ENCODE measurements at regions not wholly inside any gene's neighbourhood (a gene's known extent, or its start where the extent isn't known, plus 50 kb on each side); places are given as distances from the start of the nearest gene placed in this dataset.
A peak's percentile ranks its signal among the peaks of the same experiment; 100 is the strongest.

DNA sequence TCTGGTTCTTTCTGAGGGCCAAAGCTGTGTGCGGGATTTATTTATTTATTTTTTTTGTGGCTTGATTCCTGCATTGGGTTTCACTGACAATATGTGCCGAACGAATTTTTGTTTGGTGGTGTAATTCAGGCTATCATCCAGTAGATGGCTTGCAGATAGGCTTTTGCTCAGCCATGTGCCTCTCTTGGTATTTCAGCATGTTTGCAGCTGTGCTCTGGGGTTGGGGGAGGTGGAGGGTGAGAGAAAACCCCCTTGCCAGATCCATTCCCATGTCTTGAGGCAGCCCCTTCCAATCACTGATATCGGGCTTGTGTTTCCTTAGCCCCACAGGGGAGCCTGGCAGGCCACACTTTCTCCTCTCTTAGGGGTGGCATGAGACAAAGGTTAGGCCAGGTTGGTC, 302.4 kb downstream of the PTGER3 start (continued):
- TF ChIP-seq, protein P1, sequence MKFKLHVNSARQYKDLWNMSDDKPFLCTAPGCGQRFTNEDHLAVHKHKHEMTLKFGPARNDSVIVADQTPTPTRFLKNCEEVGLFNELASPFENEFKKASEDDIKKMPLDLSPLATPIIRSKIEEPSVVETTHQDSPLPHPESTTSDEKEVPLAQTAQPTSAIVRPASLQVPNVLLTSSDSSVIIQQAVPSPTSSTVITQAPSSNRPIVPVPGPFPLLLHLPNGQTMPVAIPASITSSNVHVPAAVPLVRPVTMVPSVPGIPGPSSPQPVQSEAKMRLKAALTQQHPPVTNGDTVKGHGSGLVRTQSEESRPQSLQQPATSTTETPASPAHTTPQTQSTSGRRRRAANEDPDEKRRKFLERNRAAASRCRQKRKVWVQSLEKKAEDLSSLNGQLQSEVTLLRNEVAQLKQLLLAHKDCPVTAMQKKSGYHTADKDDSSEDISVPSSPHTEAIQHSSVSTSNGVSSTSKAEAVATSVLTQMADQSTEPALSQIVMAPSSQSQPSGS (IDR thresholded peaks at IDR 0.05; ENCODE audit: low read length): no peak
- TF ChIP-seq GABPA (IDR thresholded peaks at IDR 0.05; ENCODE audit: borderline replicate concordance, insufficient read depth, low read length) (no peak), TCF12 (IDR thresholded peaks at IDR 0.05; ENCODE audit: low read depth, low read length) (0 out of 2 replicates have a peak, but pooled peaks have one; percentile 55), CHD1 (IDR thresholded peaks at IDR 0.05; ENCODE audit: low read depth, low read length) (no peak), EGR1 (IDR thresholded peaks at IDR 0.05; ENCODE audit: borderline replicate concordance, low read depth, low read length) (no peak), TBP (IDR thresholded peaks at IDR 0.05; ENCODE audit: low read depth, low read length) (no peak), GTF2F1 (IDR thresholded peaks at IDR 0.05; ENCODE audit: borderline replicate concordance, low read depth, low read length) (no peak)
- TF ChIP-seq, protein P2, sequence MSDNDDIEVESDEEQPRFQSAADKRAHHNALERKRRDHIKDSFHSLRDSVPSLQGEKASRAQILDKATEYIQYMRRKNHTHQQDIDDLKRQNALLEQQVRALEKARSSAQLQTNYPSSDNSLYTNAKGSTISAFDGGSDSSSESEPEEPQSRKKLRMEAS (IDR thresholded peaks at IDR 0.05): peak; percentile 99
- TF ChIP-seq, protein P3, sequence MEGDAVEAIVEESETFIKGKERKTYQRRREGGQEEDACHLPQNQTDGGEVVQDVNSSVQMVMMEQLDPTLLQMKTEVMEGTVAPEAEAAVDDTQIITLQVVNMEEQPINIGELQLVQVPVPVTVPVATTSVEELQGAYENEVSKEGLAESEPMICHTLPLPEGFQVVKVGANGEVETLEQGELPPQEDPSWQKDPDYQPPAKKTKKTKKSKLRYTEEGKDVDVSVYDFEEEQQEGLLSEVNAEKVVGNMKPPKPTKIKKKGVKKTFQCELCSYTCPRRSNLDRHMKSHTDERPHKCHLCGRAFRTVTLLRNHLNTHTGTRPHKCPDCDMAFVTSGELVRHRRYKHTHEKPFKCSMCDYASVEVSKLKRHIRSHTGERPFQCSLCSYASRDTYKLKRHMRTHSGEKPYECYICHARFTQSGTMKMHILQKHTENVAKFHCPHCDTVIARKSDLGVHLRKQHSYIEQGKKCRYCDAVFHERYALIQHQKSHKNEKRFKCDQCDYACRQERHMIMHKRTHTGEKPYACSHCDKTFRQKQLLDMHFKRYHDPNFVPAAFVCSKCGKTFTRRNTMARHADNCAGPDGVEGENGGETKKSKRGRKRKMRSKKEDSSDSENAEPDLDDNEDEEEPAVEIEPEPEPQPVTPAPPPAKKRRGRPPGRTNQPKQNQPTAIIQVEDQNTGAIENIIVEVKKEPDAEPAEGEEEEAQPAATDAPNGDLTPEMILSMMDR (IDR thresholded peaks at IDR 0.05; ENCODE audit: control extremely low read depth in 1 of 3, insufficient read depth in 1 of 3, low read depth in 1 of 3, low read length in 3 of 3): peak; percentile 1 to 69 (median 51)
